Tibial nerve (tissue), 4 donors: ENCODE measurements at regions not wholly inside any gene's neighbourhood (a gene's known extent, or its start where the extent isn't known, plus 50 kb on each side); places are given as distances from the start of the nearest gene placed in this dataset.

Source experiments
- EP300 ChIP-seq, 2 donors: sonication (generic); formaldehyde crosslinking; IDR thresholded peaks; one replicate each; pipeline ENCODE4 v1.6.1; 2017; ENCODE audit warnings: antibody characterized with exemption in 2 of 2, mild to moderate bottlenecking in 1 of 2
- POLR2A ChIP-seq, 2 donors: fragments of 450-650 bp; IDR thresholded peaks; one replicate each; pipeline ENCODE4 v1.6.1; 2017; ENCODE audit warnings: antibody characterized with exemption in 2 of 2, mild to moderate bottlenecking in 2 of 2, moderate library complexity in 2 of 2
- TF ChIP-seq, protein P1 (sequence below), 5 experiments: fragments of 200-600 bp in 3 of 5; fragments of 450-650 bp in 2 of 5; sonication (generic) in 3 of 5; IDR thresholded peaks; one replicate each; pipeline ENCODE4 v1.5.1; 2016 to 2019; ENCODE audit warnings: antibody characterized with exemption in 5 of 5, mild to moderate bottlenecking in 3 of 5, moderate library complexity in 2 of 5

GRCh38 chr12:3416159-3416558, 74.8 kb upstream of the PRMT8 start:
- TF ChIP-seq POLR2A (IDR thresholded peaks at IDR 0.05) (no peak), EP300 (IDR thresholded peaks at IDR 0.05) (no peak)
- TF ChIP-seq, protein P1, sequence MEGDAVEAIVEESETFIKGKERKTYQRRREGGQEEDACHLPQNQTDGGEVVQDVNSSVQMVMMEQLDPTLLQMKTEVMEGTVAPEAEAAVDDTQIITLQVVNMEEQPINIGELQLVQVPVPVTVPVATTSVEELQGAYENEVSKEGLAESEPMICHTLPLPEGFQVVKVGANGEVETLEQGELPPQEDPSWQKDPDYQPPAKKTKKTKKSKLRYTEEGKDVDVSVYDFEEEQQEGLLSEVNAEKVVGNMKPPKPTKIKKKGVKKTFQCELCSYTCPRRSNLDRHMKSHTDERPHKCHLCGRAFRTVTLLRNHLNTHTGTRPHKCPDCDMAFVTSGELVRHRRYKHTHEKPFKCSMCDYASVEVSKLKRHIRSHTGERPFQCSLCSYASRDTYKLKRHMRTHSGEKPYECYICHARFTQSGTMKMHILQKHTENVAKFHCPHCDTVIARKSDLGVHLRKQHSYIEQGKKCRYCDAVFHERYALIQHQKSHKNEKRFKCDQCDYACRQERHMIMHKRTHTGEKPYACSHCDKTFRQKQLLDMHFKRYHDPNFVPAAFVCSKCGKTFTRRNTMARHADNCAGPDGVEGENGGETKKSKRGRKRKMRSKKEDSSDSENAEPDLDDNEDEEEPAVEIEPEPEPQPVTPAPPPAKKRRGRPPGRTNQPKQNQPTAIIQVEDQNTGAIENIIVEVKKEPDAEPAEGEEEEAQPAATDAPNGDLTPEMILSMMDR (IDR thresholded peaks at IDR 0.05), result no peak
